Muscle of leg (tissue), 3 donors: ENCODE measurements at regions not wholly inside any gene's neighbourhood (a gene's known extent, or its start where the extent isn't known, plus 50 kb on each side); places are given as distances from the start of the nearest gene placed in this dataset.
"Not testable (repeated sequence)": the region's sequence is repeated elsewhere in the genome, so short reads cannot be mapped to it uniquely, and the experiment has no call there.

Experiments used
- DNase-seq: peaks from one replicate; pipeline ENCODE4 v3.0.0; 2013
- H3K27ac ChIP-seq: one replicate; pipeline ENCODE4 v1.5.1; 2013; ENCODE audit warnings: mild to moderate bottlenecking, low read length, control low read depth
- H3K27me3 ChIP-seq: one replicate; pipeline ENCODE4 v1.6.1; 2013; ENCODE audit warnings: low read length; ENCODE audit not compliant: control insufficient read depth, insufficient read depth
- H3K36me3 ChIP-seq: one replicate; pipeline ENCODE4 v1.6.1; 2013; ENCODE audit warnings: low read length; ENCODE audit not compliant: control insufficient read depth, insufficient read depth
- H3K4me1 ChIP-seq: one replicate; pipeline ENCODE4 v1.6.1; 2013; ENCODE audit warnings: low read length; ENCODE audit not compliant: control insufficient read depth, insufficient read depth
- H3K4me3 ChIP-seq: one replicate; pipeline ENCODE4 v1.5.1; 2013; ENCODE audit warnings: low read length, control low read depth
- H3K9me3 ChIP-seq: replicated peaks from 2 replicates; pipeline ENCODE4 v1.6.1; 2013; ENCODE audit warnings: low read depth, low read length; ENCODE audit not compliant: control insufficient read depth
- WGBS: methylation state at CpG from one replicate; pipeline ENCODE4 v1.1.5; 2013; ENCODE audit warnings: missing lambda C conversion rate; ENCODE audit not compliant: insufficient coverage; 5-methylcytosine and 5-hydroxymethylcytosine counted together

DNA sequence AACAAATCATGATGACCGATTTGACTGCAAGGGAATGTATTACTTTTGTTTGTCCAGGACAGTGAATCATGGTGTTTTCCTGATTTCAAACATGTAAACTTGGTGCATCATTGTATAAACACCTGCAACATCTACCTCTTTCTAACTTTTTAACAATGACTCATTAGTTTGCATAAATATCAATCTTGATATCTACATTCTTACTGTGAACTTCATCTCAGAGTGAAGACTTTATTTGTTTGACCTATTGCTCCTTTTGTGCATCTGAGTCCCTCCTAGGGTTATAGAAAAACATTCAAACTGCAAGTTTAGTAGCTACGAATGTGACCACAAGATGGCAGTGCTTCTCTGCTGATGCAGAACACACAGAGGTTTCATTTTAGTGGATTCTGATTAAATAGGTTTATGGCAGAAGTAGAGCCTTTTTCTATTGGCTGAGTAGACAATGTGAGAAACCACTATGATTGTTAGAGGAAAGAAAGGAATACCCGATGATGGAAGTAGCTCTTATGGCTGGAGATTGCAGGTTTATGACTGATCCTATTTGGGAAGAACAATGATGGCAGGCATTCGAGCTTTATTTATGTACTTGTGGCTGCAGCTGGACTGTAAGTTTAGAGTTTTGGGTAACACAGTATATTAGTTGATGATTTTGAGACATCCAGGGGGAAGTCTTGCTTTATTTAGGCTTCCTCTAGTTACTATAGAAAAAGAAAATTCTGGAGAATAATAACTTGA lies 244.2 kb upstream of the OR4E1 start:
- H3K36me3 ChIP-seq = no peaks in the 10 kb centered on the region
- peak; percentile 53 for DNase-seq
- WGBS = 0% methylated on average over 1 of the region's 4 CpGs
- H3K4me3 ChIP-seq = peak overlapping the region; percentile 9
- H3K9me3 ChIP-seq = no peaks in the 10 kb centered on the region
- no peaks in the 10 kb centered on the region for H3K27me3 ChIP-seq
- H3K4me1 ChIP-seq = no peaks in the 10 kb centered on the region
- no peak overlapping the region for H3K27ac ChIP-seq

DNA sequence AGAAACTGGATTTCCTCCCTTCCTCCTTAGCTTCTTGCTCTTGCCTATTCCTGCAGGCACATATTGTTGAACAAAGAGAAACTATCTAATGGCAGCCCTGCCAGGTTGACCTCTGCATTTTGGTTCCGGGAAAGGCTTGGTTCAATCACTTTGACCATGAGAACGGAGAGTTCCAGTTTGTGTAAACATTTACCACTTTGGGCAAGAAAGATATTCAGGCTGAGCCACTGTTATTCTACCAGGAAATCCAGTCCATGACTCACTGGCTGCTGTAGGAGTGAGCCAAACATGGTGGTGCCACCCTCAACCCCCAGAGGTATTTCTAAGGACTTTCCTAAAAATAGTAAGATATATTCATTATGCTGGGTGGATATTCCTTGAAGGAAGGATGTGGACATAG lies 242.2 kb upstream of the OR4E1 start:
- 66% methylated on average over 2 of the region's 2 CpGs for WGBS

DNA sequence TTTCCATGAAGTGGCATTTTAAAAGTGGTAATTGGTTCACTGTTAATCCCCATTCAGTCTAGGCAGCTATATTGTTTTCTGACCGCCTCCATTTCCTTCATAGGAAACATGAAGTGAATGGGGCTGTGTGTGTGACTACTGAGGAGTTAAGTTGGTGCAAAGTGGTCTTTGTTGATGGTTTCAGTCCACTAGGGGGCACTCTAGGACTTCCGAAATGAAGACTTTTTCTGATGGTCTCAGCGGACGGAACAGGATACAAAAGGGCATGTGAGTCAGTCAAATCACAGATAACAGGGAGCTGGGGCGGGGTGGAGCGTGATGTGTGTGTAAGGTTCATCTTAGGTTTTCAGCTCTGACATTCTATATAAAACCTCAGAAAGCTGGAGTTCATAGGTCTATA lies 240.1 kb upstream of the OR4E1 start:
- DNase-seq = peak; percentile 38
- Histone ChIP-seq H3K4me1 (no peaks in the 10 kb centered on the region), H3K27me3 (no peaks in the 10 kb centered on the region), H3K9me3 (no peaks in the 10 kb centered on the region), H3K4me3 (no peak overlapping the region), H3K36me3 (no peaks in the 10 kb centered on the region), H3K27ac (no peak overlapping the region)
- 0% methylated on average over 3 of the region's 6 CpGs for WGBS

More for the DNA sequence above, 242.2 kb upstream of the OR4E1 start:
- Histone ChIP-seq H3K9me3 (no peaks in the 10 kb centered on the region), H3K27ac (no peak overlapping the region), H3K36me3 (no peaks in the 10 kb centered on the region), H3K27me3 (no peaks in the 10 kb centered on the region), H3K4me3 (no peak overlapping the region), H3K4me1 (no peaks in the 10 kb centered on the region)
- DNase-seq = no peak

DNA sequence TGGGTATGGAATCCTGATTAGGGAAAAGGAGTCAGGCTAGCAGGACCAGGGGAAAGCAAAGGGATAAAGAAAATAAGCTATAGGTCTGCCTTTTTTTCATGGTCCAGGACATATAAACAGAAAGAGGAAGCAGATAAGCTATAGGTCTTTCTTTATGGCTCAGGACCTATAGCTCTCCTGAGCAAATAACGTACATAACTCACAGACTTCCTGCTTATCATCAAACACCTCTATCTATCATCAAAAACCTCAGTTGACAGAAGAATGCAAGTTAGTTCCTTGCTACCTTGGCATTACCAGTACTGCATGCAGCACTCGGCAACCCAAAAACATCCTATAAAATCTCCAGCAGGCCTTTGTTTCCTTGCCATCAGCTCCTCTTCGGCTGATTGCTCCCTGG lies 238.7 kb upstream of the OR4E1 start:
- Histone ChIP-seq H3K27ac (no peak overlapping the region), H3K4me3 (no peak overlapping the region), H3K27me3 (no peaks in the 10 kb centered on the region), H3K36me3 (no peaks in the 10 kb centered on the region), H3K4me1 (no peaks in the 10 kb centered on the region), H3K9me3 (no peaks in the 10 kb centered on the region)
- no peak for DNase-seq
- WGBS = 77% methylated on average over 3 of the region's 3 CpGs

DNA sequence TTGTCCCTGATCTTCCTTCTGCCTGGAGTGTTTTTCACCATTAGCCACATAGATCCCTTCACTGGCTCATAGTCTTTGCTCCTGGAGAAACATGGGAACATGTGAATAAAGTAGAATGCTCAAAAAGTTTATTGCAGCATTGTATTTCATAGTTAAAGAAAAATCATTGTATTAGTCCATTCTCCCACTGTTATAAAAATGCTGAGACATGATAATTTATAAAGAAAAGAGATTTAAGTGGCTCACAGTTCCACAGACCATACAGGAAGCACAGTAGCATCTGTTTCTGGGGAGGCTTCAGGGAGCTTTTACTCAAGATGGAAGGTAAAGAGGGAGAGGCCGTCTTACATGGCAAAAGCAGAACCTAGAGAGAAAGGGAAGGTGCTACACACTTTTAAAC lies 238.3 kb upstream of the OR4E1 start:
- WGBS = no CpG with 5 or more reads among the region's 1 CpG
- no peaks in the 10 kb centered on the region for H3K4me1 ChIP-seq
- no peak overlapping the region for H3K27ac ChIP-seq
- H3K36me3 ChIP-seq = no peaks in the 10 kb centered on the region
- no peak for DNase-seq
- no peaks in the 10 kb centered on the region for H3K27me3 ChIP-seq
- no peak overlapping the region for H3K4me3 ChIP-seq
- no peaks in the 10 kb centered on the region for H3K9me3 ChIP-seq

DNA sequence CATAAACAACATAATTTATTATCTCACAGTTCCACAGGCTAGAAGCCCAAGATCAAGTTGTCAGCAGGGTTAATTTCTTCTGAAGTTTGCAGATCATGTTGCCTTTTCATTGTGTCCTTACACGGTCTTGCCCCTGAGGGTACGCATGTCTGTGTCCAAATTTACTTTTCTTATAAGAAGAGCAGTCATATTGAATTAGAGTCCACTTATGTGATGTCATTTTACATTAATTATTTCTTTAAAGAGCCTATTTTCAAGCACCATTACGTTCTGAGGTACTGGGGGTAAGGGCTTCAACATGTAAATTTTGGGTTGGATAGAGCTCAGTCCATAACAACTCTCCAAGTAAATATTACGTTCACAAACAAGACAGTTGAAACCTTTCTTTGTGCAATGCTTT lies 236.6 kb upstream of the OR4E1 start:
- Histone ChIP-seq H3K4me1 (no peaks in the 10 kb centered on the region), H3K36me3 (no peaks in the 10 kb centered on the region), H3K27ac (no peak overlapping the region), H3K9me3 (no peaks in the 10 kb centered on the region), H3K27me3 (no peaks in the 10 kb centered on the region), H3K4me3 (no peak overlapping the region)
- WGBS = no CpG with 5 or more reads among the region's 4 CpGs
- DNase-seq = no peak

DNA sequence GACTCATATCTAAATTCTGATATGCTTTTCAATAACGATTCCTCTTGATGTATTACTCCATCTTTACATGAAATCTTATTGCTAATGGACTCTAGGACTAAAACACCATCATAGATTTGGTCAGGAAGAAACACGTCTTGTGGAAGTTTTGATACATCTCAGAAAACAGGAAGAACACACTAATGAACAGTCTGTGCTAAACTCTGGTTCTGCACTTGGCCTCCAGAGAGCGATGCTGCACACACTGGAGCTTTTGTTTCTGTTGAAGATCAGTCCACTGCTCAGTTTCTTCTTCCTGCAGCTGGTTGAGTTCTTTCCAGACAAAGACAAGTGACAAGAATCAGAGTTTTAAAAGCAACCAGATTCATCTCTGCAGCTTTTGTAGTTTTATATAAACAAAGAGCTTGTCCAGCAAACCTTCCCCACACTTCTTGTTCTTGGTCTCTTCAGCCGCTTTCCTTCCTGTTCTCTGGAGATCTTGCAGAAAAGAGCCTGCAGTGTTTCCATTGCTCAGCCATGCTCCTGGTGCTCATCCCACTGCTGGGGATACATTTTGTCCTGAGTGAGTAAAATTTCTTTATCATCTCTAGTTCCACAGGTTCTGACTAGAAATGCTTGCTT lies 229.1 kb upstream of the OR4E1 start:
- Histone ChIP-seq H3K9me3 (no peaks in the 10 kb centered on the region), H3K36me3 (no peaks in the 10 kb centered on the region), H3K27me3 (no peaks in the 10 kb centered on the region), H3K4me3 (no peak overlapping the region), H3K27ac (no peak overlapping the region), H3K4me1 (no peaks in the 10 kb centered on the region)
- DNase-seq = no peak
- 67% methylated on average over 1 of the region's 4 CpGs for WGBS

DNA sequence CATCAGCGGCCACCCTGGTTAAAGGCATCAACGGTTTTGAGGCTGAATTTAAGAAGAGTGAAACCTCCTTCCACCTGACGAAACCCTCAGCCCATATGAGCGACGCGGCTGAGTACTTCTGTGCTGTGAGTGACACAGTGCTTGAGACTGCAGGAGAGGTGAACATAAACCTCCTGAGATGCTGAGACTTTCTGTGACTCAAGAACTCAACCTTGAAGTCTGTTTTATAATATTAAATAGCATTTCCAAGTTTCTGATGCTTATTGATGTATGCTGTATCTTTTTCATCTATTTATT lies 221.2 kb upstream of the OR4E1 start:
- H3K36me3 ChIP-seq, H3K27ac ChIP-seq, H3K9me3 ChIP-seq, H3K27me3 ChIP-seq, DNase-seq, H3K4me1 ChIP-seq, H3K4me3 ChIP-seq: not testable (repeated sequence)
- no CpG with 5 or more reads among the region's 6 CpGs for WGBS

DNA sequence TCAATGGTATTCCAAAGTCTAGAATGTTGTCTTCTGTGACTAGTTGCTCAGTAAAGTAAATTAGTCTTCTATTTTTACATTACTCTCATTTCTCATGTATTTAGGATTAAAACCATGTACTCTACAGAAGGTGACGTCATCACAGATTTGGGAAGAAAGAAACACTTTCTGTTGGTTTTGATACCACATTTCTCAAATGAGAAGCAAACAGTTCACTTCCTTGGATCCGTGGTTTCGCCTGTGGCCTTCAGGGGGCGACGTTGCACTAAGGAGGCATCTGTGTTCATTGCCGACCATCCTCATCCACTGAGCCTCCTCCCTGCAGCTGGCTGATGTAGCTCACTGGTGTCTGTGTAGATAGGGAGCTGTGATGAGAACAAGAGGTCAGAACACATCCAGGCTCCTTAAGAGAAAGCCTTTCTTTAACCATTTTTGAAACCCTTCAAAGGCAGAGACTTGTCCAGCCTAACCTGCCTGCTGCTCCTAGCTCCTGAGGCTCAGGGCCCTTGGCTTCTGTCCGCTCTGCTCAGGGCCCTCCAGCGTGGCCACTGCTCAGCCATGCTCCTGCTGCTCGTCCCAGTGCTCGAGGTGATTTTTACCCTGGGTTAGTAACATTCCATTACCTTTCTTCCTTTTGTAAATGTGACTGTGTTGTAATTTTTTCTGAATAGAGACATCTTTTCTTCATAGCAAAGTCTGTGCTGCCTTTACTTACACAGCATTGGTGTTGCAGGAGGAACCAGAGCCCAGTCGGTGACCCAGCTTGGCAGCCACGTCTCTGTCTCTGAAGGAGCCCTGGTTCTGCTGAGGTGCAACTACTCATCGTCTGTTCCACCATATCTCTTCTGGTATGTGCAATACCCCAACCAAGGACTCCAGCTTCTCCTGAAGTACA lies 220.6 kb upstream of the OR4E1 start:
- Histone ChIP-seq H3K9me3 (no peaks in the 10 kb centered on the region), H3K36me3 (no peaks in the 10 kb centered on the region), H3K4me3 (no peak overlapping the region), H3K27me3 (no peaks in the 10 kb centered on the region), H3K4me1 (no peaks in the 10 kb centered on the region), H3K27ac (no peak overlapping the region)
- WGBS = 69% methylated on average over 2 of the region's 13 CpGs
- no peak for DNase-seq

DNA sequence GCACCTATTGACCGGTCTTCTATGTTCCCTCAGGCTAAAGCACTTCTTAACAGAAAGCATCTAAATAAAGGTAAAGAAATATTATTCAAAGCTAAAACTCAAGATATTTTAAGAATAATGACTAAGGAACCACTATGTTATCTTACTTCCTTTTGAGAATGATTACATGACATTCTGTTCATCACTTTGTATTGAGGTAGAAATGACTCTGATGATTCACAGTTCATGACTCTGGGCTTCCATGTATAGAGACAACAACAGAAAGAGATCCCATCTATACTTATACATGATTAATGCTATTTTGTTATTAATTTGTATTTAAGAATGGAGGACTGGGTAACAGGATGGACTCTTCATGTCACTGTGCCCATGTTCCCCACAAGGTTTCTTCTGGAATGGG lies 218.3 kb upstream of the OR4E1 start:
- H3K9me3 ChIP-seq = no peaks in the 10 kb centered on the region
- DNase-seq = no peak
- no peaks in the 10 kb centered on the region for H3K36me3 ChIP-seq
- WGBS = no CpG with 5 or more reads among the region's 1 CpG
- H3K27me3 ChIP-seq = no peaks in the 10 kb centered on the region
- H3K4me1 ChIP-seq = no peaks in the 10 kb centered on the region
- H3K4me3 ChIP-seq = no peak overlapping the region
- H3K27ac ChIP-seq = no peak overlapping the region
